UCSD-AML1 (cell line): ENCODE measurements at regions not wholly inside any gene's neighbourhood (a gene's known extent, or its start where the extent isn't known, plus 50 kb on each side); places are given as distances from the start of the nearest gene placed in this dataset.
A peak's percentile ranks its signal among the peaks of the same experiment; 100 is the strongest.

ENCODE experiments used
- DNase-seq: peaks from one replicate; lab custom pipeline; 2025; ENCODE audit not compliant: unreplicated experiment; lab: John Stamatoyannopoulos, UW

- DNase-seq, result no peak
Measured at GRCh38 chr3:168186293-168186983, 90.7 kb upstream of the GOLIM4 start.

GRCh38 chr3:168183774-168184173, 88.0 kb upstream of the GOLIM4 start:
- DNase-seq, result no peak

DNA sequence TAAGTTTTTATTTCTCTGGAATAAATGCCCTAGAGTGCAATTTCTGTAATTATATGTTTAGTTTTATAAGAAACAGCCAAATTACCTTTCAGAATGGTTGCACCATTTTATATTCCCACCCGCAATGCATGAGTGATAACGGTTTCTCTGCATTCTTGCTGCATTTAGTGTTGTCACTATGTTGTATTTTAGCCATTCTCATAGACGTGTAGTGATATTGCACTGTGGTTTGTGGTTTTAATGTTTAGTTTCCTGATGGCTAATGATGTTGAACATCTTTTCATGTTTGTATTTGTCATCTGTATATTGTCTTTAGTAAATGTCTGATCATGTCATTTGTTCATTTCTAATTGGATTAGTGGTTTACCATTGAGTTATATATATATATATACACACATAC, 73.0 kb upstream of the GOLIM4 start:
- no peak for DNase-seq

DNA sequence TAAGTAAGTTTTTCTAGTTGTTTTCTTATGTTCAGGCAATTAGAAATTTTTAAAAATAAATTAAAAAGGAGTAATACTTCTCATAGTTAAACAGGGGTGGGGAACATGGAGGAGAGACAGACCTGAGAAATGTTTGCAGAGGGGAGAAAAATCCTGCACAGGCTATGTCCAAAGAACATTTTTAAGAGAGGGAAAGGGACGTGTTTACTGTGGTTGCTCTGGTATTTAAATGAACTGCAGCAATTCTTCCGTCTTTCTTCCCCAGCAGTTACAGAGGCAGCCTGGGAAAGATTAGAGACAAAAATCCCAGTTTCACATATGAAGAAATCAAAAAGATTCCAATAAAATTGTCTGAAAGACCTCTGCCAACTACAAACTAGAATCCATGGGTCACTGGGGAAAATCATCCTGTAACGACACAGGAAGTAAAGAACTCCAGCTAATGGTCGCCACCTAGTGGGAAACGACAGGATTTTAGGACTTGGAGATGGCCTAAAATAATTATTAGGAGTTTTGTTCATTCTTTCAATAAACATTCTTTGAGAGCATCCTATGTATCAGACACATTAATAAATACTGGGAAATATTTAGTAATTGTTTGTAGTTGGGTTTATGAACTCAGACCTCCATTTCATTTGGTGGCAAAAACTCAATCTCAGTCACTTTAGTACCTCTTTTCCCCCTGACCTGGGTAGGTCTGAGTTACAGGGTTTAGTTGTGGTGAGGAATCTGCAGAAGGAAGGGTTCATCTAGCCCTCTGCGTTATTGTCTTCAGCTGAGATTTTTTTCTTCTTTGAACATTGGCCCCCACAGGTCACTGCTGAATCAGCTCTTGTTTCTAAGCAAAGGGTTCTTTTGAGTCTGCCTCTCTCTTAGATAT, 69.9 kb upstream of the GOLIM4 start:
- DNase-seq, result peak; percentile 10

- DNase-seq, result no peak
Measured at GRCh38 chr3:168162172-168162571, 66.4 kb upstream of the GOLIM4 start.

DNA sequence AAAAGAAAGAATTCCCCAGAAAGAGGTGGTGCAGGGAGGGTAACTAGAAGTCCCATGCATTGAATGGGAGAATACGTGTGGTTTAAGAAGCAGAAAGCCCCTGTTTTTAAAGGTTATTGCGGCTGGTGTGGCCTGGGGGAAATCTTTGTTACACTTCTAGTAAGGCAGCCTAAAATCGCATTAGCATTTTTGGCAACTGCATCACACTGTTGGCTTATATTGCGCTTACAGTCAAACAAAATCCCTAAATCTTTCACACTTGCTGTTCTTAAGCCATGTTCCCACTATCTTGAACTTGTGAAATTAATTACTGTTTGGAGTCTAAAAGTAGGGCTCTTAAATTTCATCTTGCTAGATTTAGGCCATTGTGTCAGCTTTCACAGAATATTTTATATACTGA, 66.0 kb upstream of the GOLIM4 start:
- no peak for DNase-seq

DNA sequence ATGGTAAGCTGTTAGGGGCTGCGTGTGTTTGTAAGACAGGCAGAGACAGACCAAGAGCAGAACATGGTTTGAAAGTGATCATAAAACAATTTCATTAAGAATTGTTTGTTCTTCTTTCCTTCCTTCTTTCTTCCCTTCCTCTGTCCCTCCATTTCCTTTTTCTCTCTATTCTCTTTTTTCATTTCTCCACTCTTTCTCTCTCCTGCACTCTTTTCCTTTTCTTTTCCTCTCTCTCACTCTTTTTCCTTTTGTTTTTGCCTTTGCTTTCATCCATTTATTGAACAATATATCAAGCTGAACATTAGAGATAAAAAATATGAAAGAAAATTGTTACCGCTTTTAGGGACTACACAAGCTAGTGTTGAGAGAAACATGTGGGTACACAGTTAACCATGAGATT, 62.2 kb upstream of the GOLIM4 start:
- DNase-seq, result no peak

DNA sequence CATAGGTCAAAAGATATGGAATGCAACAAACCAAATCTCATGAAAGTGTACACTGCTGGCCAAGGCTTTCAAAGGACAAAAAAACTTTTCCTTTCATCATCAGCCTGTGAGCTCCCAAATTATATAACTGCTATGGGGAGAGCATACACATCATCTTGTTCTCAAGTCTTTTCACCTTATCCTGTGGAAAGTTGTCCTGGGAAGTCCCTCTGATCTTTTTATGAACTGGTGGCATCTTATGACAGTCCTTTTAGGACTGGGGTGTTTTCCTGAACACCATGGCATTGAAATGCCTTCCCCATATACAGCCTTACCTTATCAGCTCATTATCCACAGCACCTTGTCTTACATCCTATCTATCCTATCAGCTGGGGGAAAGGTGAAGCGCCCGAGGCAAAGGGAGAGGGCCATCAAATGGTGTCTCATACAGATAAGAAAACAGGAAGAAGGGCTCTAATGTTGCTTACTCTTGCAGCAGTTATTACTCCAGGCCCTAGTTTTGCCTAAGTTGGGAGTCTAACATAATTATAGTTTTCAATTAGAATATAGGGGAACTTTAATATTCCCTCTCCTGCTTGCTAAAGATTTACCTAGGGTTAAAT, 61.5 kb upstream of the GOLIM4 start:
- peak; percentile 11 for DNase-seq

DNA sequence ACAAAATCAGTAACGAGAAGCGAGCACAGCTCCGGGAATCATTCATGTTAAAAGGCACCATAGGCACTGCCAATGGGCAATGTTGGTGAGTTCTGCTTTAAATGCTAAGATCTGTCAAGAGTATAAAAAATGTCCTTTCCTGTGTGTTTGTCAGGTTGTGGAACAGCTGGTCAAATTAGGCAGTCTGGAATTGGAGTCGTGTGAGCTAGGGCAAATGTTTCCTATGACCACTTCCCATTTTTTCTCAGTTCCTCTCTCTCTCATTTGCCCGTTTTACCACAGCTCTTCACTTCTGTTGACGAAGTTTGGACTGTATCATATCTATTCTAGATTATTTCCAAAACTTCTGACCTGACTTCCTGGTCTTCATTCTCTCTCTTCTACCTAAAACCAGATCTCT, 60.8 kb upstream of the GOLIM4 start:
- DNase-seq, result no peak

- peak; percentile 15 for DNase-seq
Measured at GRCh38 chr3:168155303-168155702, 59.6 kb upstream of the GOLIM4 start.

- DNase-seq, result no peak
Measured at GRCh38 chr3:168154089-168154488, 58.4 kb upstream of the GOLIM4 start.

DNA sequence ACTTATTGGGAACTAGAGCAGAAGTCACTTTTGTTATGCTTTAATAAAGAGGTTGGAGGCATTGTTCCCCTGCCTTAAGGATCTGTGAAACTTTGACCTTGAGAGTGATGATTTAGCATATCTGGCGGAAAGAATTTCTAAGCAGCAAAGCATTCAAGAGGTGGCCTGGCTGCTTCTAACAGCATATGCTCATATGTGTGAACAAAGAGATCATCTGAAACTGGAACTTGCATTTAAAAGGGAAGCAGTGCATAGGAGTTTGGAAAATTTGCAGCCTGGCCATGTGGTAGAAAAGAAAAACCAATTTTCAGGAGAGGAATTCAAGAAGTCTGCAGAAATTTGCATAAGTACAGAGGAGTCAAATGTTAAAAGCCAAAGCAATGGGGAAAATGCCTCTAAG, 56.4 kb upstream of the GOLIM4 start:
- no peak for DNase-seq
